Keratinocyte (primary cell): ENCODE measurements at regions not wholly inside any gene's neighbourhood (a gene's known extent, or its start where the extent isn't known, plus 50 kb on each side); places are given as distances from the start of the nearest gene placed in this dataset.

Experiments used
- DNase-seq: peaks from one replicate; pipeline ENCODE4 v3.0.0-alpha.2; 2011; ENCODE audit warnings: low read depth, missing footprints, low spot score
- FAIRE-seq: peaks from 2 replicates; lab custom pipeline; 2011; peaks lifted over from hg19 to GRCh38; lab: Jason Lieb, UNC
- H2AFZ ChIP-seq: 2 replicates; pipeline ENCODE4 v1.6.0; 2012; ENCODE audit warnings: low read length, control low read depth, inconsistent platforms; ENCODE audit not compliant: control insufficient read depth
- H3K27ac ChIP-seq: 2 replicates; pipeline ENCODE4 v1.5.1; 2011; ENCODE audit warnings: low read length; ENCODE audit not compliant: control insufficient read depth, insufficient read depth
- H3K27me3 ChIP-seq: 3 replicates; pipeline ENCODE4 v1.6.0; 2011; ENCODE audit warnings: low read length; ENCODE audit not compliant: control insufficient read depth, insufficient read depth; ENCODE audit errors: extremely low read depth
- H3K36me3 ChIP-seq, 2 experiments: 2 replicates in 1 of 2; 3 replicates in 1 of 2; pipeline ENCODE4 v1.5.1; 2011; ENCODE audit warnings: low read length in 2 of 2, mild to moderate bottlenecking in 1 of 2; ENCODE audit not compliant: control insufficient read depth in 2 of 2, insufficient read depth in 2 of 2; ENCODE audit errors: extremely low read depth in 1 of 2
- H3K4me1 ChIP-seq: 3 replicates; pipeline ENCODE4 v1.5.1; 2011; ENCODE audit warnings: low read length; ENCODE audit not compliant: control insufficient read depth, insufficient read depth; ENCODE audit errors: extremely low read depth
- H3K4me2 ChIP-seq: 3 replicates; pipeline ENCODE4 v1.6.0; 2011; ENCODE audit warnings: low read depth, low read length; ENCODE audit not compliant: control insufficient read depth, insufficient read depth; ENCODE audit errors: extremely low read depth
- H3K4me3 ChIP-seq, 3 experiments: fragments of 200-600 bp in 1 of 3; sonication (generic) in 1 of 3; 2 replicates in 2 of 3; 3 replicates in 1 of 3; pipeline ENCODE4 v1.5.1; 2011 to 2016; ENCODE audit warnings: low read length in 3 of 3, mild to moderate bottlenecking in 3 of 3, control low read depth in 2 of 3, inconsistent platforms in 1 of 3, low read depth in 1 of 3, mixed read lengths in 1 of 3, mixed run types in 1 of 3, moderate library complexity in 1 of 3; ENCODE audit not compliant: control insufficient read depth in 2 of 3, insufficient read depth in 2 of 3; ENCODE audit errors: extremely low read depth in 1 of 3
- H3K79me2 ChIP-seq: 2 replicates; pipeline ENCODE4 v1.6.0; 2012; ENCODE audit warnings: low read length; ENCODE audit not compliant: control insufficient read depth, insufficient read depth
- H3K9ac ChIP-seq: 3 replicates; pipeline ENCODE4 v1.6.0; 2011; ENCODE audit warnings: low read length; ENCODE audit not compliant: control insufficient read depth, insufficient read depth; ENCODE audit errors: extremely low read depth
- H3K9me1 ChIP-seq: 3 replicates; pipeline ENCODE4 v1.6.0; 2011; ENCODE audit warnings: low read length; ENCODE audit not compliant: control insufficient read depth, insufficient read depth; ENCODE audit errors: extremely low read depth
- H3K9me3 ChIP-seq: 2 replicates; pipeline ENCODE4 v1.5.1; 2012; ENCODE audit warnings: low read depth, low read length; ENCODE audit not compliant: control insufficient read depth
- H4K20me1 ChIP-seq: 3 replicates; pipeline ENCODE4 v1.6.0; 2011; ENCODE audit warnings: low read length; ENCODE audit not compliant: control insufficient read depth, insufficient read depth; ENCODE audit errors: extremely low read depth
- CTCF ChIP-seq, 3 experiments: IDR thresholded peaks in 1 of 3; conservative IDR thresholded peaks in 1 of 3; optimal IDR thresholded peaks in 1 of 3; 2 replicates in 2 of 3; 3 replicates in 1 of 3; pipeline versions ENCODE3 to v1.5.1; 2011; ENCODE audit warnings: low read length in 3 of 3, mild to moderate bottlenecking in 3 of 3, moderate library complexity in 2 of 3, control low read depth in 1 of 3, inconsistent platforms in 1 of 3; ENCODE audit not compliant: insufficient read depth in 2 of 3; ENCODE audit errors: extremely low read depth in 1 of 3
- EZH2 ChIP-seq: IDR thresholded peaks from one replicate; pipeline ENCODE4 v1.6.1; 2012; ENCODE audit warnings: inconsistent platforms, mild to moderate bottlenecking, low read length, moderate library complexity
- dilution Hi-C: fragments of 300-500 bp; cut with MboI; formaldehyde crosslinking; loops from one replicate; pipeline ENCODE4 v1.7.0; 2020; ENCODE audit warnings: low sequenced_read_pairs; ENCODE audit not compliant: extremely low pct_ligation_motif_present

GRCh38 chr19:31105761-31106160, 243.5 kb downstream of the TSHZ3 start:
- Histone ChIP-seq H3K4me3 (no peak overlapping the region), H3K4me2 (no peak overlapping the region), H3K9me1 (no peaks in the 10 kb centered on the region), H2AFZ (no peak overlapping the region), H3K27ac (no peak overlapping the region), H3K9ac (no peak overlapping the region), H3K9me3 (no peaks in the 10 kb centered on the region), H3K36me3 (no peaks in the 10 kb centered on the region), H3K79me2 (no peaks in the 10 kb centered on the region), H3K27me3 (no peaks in the 10 kb centered on the region), H3K4me1 (no peaks in the 10 kb centered on the region), H4K20me1 (no peaks in the 10 kb centered on the region)
- FAIRE-seq = no peak
- TF ChIP-seq EZH2 (no peak), CTCF (optimal IDR thresholded peaks at IDR 0.05 in 1 of 3, IDR thresholded peaks at IDR 0.05 in 1 of 3, conservative IDR thresholded peaks at IDR 0.05 in 1 of 3; ENCODE audit: extremely low read depth in 1 of 3, insufficient read depth in 2 of 3, low read length in 3 of 3) (no peak)
- DNase-seq = no peak
- dilution Hi-C loops = no loop called here

GRCh38 chr19:31104451-31104850, 244.8 kb downstream of the TSHZ3 start:
- no peaks in the 10 kb centered on the region for H3K27me3 ChIP-seq
- H3K27ac ChIP-seq = no peak overlapping the region
- no peaks in the 10 kb centered on the region for H4K20me1 ChIP-seq
- H3K4me3 ChIP-seq = no peak overlapping the region
- no peaks in the 10 kb centered on the region for H3K4me1 ChIP-seq
- dilution Hi-C loops = no loop called here
- H3K9me3 ChIP-seq = no peaks in the 10 kb centered on the region
- no peaks in the 10 kb centered on the region for H3K79me2 ChIP-seq
- TF ChIP-seq CTCF (optimal IDR thresholded peaks at IDR 0.05 in 1 of 3, IDR thresholded peaks at IDR 0.05 in 1 of 3, conservative IDR thresholded peaks at IDR 0.05 in 1 of 3; ENCODE audit: extremely low read depth in 1 of 3, insufficient read depth in 2 of 3, low read length in 3 of 3) (no peak), EZH2 (no peak)
- DNase-seq (no peak), FAIRE-seq (no peak)
- H3K36me3 ChIP-seq = no peaks in the 10 kb centered on the region
- no peak overlapping the region for H3K9ac ChIP-seq
- no peaks in the 10 kb centered on the region for H3K9me1 ChIP-seq
- no peak overlapping the region for H3K4me2 ChIP-seq
- no peak overlapping the region for H2AFZ ChIP-seq
